CD4-positive, alpha-beta T cell treated with Interleukin-12 subunit alpha and Interleukin-12 subunit beta, for 1 hour (primary cell): ENCODE measurements at regions not wholly inside any gene's neighbourhood (a gene's known extent, or its start where the extent isn't known, plus 50 kb on each side); places are given as distances from the start of the nearest gene placed in this dataset.
A peak's percentile ranks its signal among the peaks of the same experiment; 100 is the strongest.
"Not testable (repeated sequence)": the region's sequence is repeated elsewhere in the genome, so short reads cannot be mapped to it uniquely, and the experiment has no call there.

Experiments
- DNase-seq: peaks from one replicate; pipeline ENCODE4 v3.0.0-alpha.2; 2020

DNA sequence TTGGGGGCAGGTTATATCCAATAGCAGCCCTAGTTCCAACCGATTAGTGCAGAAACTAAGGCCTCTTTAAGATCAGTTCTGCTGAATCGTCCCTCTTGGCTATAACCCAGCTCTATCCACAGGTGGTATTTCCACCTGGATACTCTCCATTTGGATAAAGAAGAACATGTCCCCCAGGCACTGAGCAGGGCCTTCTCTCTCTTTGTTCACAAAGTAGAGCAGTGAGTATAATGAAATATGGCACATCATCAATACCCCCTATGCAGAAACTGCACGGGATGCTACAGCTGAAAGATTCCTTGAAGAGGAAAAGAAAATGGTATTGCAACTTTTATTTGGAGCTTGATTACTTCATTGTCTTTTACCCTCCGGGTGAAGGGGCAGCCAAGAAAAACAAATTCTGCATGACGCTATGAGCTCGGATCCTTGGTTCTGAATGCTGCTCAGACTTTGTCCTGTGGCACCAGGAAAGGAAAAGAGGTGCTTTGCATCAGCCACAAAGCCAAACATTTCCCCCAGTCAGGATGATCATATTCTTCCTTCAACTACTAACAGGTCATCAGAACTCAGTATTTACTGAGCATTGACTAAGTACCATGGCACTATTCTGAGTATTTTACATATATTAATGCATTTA, 399.7 kb downstream of the NPIPA8 start:
- no peak for DNase-seq

DNA sequence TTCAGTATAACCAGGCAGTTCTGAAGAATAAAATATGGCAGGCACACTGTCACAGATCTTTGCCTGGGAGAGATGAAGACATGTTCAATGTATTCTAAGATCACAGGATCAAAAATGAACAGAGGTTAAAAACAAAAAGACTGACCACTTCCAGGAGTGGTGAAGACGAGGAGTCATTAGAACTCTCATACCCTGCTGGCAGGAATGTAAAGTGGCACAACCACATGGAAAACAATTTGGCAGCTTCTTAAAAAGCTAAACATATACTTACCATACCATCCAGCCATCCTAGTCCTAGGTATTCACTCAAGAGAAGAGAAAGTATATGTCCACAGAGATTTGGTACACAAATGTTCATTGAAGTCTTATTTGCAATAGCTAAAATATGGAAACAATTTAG, 406.3 kb downstream of the NPIPA8 start:
- DNase-seq: no peak

DNA sequence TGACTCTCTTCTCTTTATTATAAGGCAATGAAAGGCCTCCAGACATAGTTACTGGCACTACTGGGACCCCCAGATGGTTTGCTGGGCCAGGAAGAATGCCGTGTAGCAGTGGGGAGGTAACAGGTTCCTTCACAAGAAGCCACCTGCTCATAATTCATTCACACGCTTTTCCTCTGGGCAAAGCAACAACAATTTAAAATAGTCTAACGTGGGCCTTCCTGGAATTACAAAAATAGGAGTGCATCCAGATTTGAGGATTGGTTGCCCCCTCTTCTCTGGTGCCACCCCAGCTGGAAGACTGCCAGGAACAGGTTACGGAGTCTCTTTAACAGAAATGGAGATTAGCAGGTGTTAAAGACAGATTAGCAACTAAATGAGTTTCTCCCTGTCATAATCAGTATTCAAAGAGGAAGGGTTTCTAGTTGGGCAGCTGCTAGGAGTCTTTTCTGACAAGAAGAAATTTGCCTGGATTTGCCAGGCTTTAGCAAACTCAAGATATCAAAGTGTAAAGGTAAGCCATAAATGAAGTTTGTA, 409.6 kb downstream of the NPIPA8 start:
- DNase-seq: no peak

DNA sequence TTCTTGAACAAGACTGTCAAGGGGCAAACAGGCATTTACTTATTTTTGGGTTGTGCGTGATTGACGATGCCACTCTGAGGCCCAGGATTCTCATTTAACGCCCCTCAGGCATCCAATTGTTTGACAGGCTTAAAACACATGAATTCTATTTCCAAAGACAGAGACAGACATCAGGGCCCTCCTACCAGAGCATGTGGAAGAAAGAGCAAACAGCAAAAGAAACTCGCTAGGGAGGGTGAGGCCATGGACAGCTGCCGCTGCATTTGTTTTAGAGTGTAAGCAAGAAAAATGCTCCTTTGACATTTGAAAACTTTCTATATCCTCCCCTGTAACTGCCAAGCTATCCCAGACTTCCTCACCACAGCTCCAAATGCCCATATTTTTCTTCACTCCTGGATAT, 410.1 kb downstream of the NPIPA8 start:
- no peak for DNase-seq

DNA sequence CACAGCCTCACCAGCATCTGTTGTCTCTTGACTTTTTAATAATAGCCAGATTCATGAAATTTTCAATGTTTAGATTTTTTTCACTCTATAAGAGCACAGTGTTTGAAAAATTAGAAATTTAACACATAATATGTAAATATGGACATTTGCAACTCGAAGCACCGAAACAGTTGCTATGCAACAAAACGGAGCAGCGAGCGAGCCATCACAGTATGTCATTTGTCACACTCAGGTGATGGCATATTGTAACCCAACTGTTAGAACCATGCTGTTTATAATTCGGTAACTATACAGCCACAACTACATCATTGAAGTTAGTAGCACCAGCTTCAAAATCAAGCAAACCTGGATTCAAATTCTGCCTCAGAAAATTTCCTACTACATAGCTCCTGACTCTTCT, 410.8 kb downstream of the NPIPA8 start:
- DNase-seq: no peak

DNA sequence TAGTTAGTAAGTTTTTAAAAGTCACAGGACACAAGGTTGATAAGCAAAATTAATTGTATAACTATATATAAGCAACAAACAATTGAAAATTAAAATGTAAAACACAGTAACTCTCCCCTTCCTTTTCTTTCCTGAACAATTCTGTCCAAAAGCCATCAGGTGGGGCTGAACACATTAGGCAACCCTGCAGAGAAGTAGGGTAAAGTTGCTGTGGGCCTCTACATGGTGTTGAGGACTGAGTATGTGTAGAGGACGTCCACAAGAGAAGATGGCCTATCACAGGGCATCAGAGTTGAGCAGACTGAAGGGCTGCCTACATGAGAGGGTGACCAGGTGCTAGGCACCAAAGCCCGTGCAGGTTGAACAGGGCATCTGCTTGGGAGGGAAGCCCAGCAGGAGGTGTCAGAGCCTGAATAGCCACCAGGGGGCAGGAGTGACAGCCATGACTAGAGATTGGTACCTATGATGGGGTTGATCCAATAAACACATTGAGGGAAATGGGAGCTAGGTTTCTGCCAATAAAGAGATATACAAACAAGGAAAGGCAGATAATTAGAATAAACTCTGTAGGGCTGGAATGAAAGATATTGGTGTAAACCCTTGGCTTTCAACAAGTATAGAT, 415.1 kb downstream of the NPIPA8 start:
- peak; percentile 52 for DNase-seq

DNA sequence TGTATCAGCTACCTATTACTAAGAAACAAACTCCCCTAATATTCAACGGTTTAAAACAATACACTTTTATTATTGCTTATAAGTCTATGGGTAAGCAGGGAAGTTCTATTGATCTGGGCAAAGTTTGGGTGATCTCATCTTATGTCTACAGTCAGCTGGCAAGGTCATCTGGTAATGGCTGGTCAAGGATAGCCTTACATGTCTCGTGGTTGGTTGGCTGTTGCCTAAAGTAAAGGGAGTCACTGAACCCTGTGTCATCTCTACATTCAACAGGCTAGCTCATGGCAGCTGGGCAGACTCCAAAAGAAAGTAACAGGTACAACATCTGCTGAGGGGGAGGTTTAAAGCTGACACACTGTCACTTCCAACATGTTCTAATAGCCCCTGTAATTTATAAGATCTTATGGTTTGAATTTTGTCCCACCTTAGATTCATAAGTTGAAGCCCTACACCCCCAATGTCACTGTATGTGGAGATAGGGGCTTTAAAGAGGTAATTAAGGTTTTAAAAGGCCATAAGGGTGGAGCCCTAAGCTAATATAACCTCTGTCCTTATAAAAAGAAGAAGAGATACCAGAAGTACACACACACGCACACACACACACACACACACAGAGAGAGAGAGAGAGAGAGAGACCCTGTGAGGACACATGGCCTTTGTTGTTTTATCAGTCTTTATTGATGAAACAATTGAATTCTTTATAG, 419.1 kb downstream of the NPIPA8 start:
- DNase-seq: no peak

DNA sequence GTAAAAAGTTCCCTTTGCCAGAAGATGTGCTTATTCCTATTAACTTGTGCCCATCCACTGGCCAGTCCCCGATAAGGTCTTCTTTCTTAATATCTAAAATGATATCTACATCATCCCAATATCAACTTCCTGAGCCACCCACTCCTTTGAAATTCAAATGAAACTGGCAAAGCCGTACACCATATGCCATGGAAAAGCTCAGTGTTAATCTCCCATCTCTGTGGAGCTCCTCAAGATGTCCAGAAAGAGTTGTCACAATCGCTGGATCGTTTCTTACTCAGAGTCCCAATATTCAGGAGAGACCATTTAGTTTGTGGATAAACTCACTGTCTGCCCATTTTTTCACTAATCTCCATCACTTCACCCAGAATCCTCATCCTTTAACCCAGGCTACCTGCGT, 420.7 kb downstream of the NPIPA8 start:
- no peak for DNase-seq

DNA sequence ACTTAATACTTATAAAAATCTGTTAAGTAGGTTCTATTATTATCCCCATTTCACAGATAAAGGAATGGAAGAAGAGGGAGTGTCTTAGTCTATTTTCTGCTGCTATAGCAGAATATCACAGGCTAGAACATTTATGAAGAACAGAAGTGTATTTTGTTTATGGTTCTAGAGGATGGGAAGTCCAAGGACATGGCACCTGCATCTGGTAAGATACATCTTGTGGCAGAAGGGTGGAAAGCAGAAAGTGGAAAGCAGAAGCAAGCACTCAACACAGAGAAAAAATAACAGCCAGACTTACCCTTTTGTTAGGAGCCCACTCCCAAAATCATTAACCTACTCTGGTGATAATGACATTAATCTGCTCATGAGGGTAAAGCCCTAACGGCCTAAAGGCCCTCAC, 422.4 kb downstream of the NPIPA8 start:
- DNase-seq: no peak

DNA sequence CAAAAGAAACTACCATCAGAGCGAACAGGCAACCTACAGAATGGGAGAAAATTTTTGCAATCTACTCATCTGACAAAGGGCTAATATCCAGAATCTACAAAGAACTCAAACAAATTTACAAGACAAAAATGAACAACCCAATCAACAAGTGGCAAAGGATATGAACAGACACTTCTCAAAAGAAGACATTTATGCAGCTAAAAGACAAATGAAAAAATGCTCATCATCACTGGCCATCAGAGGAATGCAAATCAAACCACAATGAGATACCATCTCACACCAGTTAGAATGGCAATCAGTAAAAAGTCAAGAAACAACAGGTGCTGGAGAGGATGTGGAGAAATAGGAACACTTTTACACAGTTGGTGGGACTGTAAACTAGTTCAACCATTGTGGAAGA, 425.0 kb downstream of the NPIPA8 start:
- not testable (repeated sequence) for DNase-seq

DNA sequence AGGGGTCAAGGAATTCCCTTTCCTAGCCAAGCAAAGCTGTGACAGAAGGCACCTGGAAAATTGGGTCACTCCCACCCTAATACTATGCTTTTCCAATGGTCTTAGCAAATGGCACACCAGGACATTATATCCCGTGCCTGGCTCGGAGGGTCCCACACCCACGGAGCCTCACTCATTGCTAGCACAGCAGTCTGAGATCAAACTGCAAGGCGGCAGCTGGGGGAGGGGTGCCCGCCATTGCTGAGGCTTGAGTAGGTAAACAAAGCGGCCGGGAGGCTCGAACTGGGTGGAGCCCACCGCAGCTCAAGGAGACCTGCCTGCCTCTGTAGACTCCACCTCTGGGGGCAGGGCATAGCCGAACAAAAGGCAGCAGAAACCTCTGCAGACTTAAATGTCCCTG, 429.9 kb downstream of the NPIPA8 start:
- DNase-seq: not testable (repeated sequence)

DNA sequence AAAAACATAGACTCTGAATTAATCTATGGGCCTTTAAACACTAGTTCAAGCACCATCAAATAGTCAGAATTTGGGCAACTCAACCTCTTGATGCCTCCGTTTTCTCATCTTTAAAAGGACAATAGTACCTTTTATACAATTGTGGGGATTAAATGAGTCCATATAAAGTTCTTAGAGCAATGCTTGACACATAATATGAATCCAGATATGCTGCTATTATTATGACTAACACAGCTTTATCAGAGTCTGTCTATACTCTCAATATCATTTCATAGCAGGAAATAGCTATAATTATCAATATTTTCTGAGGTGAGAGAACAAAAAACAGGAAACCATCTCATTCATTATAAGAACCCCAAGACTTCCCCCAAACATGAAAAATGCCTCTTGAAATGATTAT, 430.5 kb upstream of the XYLT1 start:
- DNase-seq: no peak

DNA sequence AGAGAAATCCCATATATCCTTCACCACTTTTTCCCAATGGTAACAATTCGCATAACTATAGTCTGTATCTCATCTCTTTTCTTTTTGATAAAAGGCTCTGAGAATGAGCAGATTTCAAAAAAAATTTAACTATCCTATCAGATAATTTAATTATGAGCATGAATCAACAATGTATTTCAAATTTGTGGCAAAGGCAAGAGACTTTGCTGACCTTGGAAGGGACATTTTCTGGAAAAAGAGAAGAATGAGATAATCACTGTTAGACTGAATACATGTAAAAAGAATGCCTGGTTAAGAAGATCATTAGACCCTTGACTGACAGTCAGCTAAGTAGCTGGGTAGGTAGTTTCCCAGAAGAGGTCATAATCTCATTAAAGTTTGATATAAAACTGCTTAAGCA, 428.4 kb upstream of the XYLT1 start:
- DNase-seq: no peak

DNA sequence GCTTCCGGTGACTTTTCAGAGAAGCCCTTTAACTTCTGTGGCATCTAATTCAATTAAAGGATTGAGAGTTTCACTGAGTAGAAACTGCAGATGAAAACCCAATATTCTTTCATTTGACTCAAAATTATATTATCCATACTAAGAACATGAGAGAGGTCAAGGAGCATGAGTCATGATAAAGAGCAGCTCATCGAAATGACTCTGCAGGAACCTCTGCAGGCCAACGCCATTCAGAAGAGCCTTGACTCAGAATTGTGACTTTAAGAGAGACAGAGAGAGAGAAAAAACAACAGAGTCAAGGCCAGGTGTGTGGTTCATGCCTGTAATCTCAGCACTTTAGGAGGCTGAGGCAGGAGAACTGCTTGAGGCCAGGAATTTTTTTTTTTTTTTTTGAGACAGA, 417.2 kb upstream of the XYLT1 start:
- no peak for DNase-seq

DNA sequence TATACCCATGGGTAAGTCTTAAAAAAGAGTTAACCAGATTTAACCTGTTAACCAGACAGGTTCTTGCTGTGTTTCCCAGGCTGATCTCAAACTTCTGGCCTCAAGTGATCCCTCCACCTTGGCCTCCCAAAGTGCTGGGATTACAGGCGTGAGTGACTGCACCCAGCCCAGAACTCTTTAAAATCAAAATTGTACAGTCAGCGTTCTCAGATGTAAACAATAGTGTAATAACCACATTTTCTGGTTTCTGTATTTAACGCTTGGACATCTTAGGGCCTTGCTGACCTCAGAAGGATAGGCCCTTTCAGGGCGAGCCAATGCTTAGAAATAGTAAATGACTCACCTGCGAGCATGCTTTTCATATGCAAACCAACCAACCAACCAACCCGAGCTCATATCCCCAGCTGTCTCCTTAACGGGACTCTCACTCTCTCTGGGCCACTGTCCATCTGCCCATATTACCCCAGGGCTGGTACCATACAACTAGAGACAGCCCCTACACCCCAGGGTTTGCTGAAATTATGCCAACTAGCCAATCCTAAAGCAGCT, 415.0 kb upstream of the XYLT1 start:
- DNase-seq: no peak

DNA sequence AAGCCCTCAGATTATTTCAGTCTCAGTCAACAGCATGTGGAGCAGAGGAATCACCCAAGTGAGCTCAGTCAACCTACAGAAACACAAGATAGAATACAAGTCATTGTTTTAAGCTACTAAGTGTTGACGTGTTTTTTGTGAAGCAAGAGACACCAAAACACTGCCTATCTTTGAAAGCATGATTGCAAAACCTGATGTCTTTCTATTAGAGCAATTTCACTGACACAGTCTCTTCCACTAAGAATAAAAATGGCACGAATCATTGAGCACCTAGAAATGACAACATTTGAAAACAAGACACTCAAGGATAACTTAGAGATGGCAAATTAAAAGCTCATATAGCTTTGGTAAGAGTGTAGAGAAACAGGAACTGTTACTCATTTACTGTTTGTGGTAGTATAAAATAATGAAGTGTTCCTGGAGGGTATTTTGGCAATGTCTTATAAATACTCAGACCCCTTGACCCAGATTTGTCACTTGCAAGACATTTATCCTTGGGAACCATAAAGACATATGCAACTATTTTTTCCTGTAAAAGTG, 407.1 kb upstream of the XYLT1 start:
- no peak for DNase-seq

DNA sequence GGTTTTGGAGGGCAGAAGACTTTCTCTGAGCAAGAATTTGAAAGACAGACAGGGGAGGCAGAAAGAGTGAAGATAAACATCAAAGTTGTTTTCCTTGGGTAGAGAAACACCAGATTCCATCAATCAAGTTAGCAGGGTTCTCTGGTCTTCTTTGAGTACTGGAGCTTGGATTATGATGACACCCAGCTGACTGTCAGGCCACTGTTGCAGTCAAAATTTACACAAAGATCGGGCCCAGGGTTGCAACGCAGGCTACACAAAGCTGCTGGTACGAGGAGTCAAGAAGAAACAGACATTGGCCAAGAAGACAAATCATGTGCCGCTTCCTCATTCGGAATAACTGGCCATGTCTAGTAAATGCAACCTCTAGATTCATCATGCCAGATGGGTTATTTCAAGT, 396.2 kb upstream of the XYLT1 start:
- no peak for DNase-seq

DNA sequence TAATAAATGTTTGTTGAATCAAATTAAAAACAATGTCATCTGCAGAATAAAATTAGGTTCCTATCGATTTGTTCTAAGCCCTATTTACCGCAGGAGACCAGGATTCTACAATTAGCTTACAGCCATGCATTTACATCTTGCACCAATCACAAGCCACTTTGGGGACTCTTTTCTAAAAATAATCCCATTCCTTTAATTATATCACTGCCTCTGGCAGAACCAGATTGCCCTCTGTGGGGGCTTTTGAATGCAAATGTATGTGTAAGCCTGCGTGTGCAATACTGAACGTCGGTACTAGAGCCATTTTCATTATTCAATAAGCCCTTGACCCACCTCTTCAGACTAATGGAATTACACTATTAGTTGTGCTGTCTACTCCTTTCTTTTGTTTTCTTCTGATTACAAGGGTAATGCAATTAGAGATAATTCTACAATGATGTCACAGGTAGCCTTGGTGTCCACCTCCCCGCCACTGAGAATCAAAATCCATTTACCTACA, 391.3 kb upstream of the XYLT1 start:
- DNase-seq: no peak

DNA sequence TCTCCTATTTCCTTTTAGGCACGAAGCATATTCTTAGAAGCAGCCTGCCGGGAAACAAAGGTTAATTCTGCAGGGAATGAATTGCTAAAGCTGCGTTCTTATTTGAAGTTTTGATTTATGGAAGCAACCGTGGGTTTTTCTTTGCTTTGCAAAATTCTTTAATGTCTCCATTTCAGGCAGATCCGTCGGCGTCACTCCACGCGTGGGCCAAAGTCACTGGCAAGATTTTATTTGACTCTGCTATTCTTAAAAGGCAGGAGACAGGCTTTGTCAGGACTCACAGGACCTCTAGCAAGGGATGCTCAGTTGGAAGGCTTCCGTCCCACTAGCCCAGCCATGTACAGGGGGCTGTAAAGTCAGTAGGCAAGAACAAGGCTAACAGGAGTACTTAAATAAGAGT, 387.3 kb upstream of the XYLT1 start:
- DNase-seq: no peak

DNA sequence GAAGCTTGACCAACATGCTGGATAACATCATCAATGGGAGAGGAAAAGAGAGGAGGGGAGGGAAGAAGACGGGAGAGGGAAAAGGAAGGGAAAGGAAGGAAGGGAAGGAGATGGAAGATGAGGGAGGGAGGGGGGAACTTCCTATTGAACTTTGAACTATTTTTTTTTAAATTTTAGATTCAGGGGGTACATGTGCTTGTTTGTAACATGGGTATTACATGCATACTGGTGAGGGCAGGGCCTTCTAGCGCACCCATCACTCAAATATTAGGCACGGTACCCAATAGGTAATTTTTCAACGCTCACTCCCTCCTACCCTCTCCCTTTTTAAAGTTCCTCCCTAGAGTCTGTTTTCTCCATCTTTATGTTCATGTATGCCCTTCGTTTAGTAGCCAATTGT, 383.2 kb upstream of the XYLT1 start:
- DNase-seq: no peak

DNA sequence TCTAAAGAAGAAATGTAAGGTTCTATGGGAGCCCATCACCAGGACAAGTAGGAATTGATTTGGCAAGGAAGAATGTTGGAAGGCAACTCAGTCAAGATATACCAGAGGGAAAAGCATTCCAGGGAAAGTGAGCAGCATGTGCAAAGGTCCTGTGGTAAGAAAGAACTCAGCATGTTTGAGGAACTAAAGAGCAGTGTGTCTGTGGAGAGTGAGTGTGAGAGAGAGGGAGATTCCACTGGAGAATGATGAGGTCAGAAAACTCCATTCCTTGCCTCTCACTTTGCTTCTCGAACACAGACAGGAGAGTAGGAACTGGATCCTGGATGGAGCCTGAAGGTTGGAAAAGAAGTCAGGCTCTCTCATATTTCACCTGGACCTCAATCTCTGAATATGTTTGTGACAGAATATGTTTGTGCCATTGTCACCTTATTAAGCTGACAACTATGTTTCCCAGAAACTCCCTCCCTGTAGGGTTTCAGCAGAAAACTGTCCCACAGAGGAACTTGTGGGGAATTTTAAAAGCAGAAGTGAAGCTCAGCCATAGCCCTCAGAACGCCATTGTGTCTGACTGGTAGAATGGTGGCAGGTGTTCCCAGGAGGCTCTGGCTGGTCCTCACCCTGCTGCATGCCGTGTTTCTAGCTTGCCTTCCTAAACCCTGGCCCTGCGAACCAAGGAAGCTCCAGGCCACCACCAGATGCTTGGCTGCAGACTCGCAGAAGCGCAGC, 382.4 kb upstream of the XYLT1 start:
- no peak for DNase-seq

DNA sequence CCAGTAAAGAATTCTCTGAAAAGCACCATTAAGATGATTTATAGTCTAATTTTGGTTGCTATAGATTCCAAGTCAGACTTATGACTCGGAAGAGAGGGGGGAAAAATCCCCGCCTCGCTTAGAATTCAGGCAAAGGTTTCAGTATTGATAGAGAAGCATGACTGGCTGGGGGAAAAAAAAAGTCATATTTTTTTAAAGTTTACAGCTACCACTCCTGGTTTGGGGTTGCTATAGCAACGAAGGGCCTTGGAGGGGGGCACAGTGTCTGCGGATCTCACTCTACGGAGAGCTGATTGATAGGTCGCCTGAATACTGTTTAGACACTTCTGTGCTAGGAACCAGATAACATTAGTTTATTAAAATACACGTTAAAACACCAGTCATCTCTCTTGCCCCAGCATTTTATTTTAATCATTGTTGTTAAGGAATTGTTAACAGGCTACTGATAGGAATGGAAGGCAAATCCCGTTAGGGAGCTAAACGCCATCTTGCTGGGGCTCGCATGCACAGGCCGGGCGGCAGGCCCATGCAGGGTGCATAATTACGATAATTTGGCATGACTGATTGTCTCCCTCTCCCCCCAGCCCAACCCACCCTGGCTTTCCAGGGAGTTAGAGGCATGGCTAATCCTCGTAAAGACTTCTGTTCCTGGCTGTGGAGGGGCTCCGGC, 380.0 kb upstream of the XYLT1 start:
- DNase-seq: no peak
